ENCODE measurements at regions not wholly inside any gene's neighbourhood (a gene's known extent, or its start where the extent isn't known, plus 50 kb on each side); places are given as distances from the start of the nearest gene placed in this dataset.

DNA sequence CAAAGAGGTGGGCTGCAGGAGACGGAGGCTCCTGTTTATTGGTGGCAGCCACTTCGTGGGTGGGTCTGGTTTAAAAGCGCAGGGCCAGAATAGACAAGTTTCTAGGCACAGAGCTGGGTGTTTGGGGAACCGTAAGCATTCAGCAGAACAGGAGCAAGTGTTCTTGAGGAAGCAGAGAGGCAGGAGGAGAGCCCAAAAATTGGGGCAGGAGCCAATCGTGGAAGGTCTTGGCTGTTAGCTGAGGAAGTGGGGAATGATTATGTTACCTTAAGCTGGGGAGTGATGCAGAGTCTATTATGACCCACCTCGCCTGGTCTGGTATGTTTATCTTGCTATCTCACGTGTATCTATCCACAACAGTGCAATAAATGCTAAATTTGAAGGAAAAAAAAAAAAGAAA lies 64.3 kb upstream of the ATL2 start:
- TF ChIP-seq, protein P1, sequence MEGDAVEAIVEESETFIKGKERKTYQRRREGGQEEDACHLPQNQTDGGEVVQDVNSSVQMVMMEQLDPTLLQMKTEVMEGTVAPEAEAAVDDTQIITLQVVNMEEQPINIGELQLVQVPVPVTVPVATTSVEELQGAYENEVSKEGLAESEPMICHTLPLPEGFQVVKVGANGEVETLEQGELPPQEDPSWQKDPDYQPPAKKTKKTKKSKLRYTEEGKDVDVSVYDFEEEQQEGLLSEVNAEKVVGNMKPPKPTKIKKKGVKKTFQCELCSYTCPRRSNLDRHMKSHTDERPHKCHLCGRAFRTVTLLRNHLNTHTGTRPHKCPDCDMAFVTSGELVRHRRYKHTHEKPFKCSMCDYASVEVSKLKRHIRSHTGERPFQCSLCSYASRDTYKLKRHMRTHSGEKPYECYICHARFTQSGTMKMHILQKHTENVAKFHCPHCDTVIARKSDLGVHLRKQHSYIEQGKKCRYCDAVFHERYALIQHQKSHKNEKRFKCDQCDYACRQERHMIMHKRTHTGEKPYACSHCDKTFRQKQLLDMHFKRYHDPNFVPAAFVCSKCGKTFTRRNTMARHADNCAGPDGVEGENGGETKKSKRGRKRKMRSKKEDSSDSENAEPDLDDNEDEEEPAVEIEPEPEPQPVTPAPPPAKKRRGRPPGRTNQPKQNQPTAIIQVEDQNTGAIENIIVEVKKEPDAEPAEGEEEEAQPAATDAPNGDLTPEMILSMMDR (IDR thresholded peaks at IDR 0.05), result no peak
- no peak for TF ChIP-seq POLR2A (IDR thresholded peaks at IDR 0.05)

Measured in lower leg skin (tissue), 3 donors.